ENCODE measurements at regions not wholly inside any gene's neighbourhood (a gene's known extent, or its start where the extent isn't known, plus 50 kb on each side); places are given as distances from the start of the nearest gene placed in this dataset.
A peak's percentile ranks its signal among the peaks of the same experiment; 100 is the strongest.
"Not testable (repeated sequence)": the region's sequence is repeated elsewhere in the genome, so short reads cannot be mapped to it uniquely, and the experiment has no call there.

GRCh38 chr4:120277391-120277790, 210.7 kb upstream of the MAD2L1 start:
- no peak for DNase-seq (ENCODE audit: low read depth)
- TF ChIP-seq CTCF (conservative IDR thresholded peaks at IDR 0.05; ENCODE audit: low read depth, low read length), result no peak
- H3K4me3 ChIP-seq (ENCODE audit: low read length), result no peak overlapping the region

- peak; percentile 50 for DNase-seq (ENCODE audit: low read depth)
- TF ChIP-seq CTCF (conservative IDR thresholded peaks at IDR 0.05; ENCODE audit: low read depth, low read length), result peak; percentile 39
- H3K4me3 ChIP-seq (ENCODE audit: low read length), result no peak overlapping the region
These were observed 200.0 kb upstream of the MAD2L1 start for GRCh38 chr4:120266602-120267001.

GRCh38 chr4:120263618-120264017, 197.0 kb upstream of the MAD2L1 start:
- no peak overlapping the region for H3K4me3 ChIP-seq (ENCODE audit: low read length)
- no peak for TF ChIP-seq CTCF (conservative IDR thresholded peaks at IDR 0.05; ENCODE audit: low read depth, low read length)
- no peak for DNase-seq (ENCODE audit: low read depth)

- no peak overlapping the region for H3K4me3 ChIP-seq (ENCODE audit: low read length)
- no peak for DNase-seq (ENCODE audit: low read depth)
- no peak for TF ChIP-seq CTCF (conservative IDR thresholded peaks at IDR 0.05; ENCODE audit: low read depth, low read length)
These were observed 194.5 kb upstream of the MAD2L1 start for GRCh38 chr4:120261117-120261516.

- not testable (repeated sequence) for DNase-seq (ENCODE audit: low read depth); H3K4me3 ChIP-seq (ENCODE audit: low read length)
These were observed 189.6 kb upstream of the MAD2L1 start for GRCh38 chr4:120256112-120256775.

GRCh38 chr4:120238277-120238973, 171.8 kb upstream of the MAD2L1 start:
- no peak for DNase-seq (ENCODE audit: low read depth)
- TF ChIP-seq CTCF (conservative IDR thresholded peaks at IDR 0.05; ENCODE audit: low read depth, low read length), result no peak
- H3K4me3 ChIP-seq (ENCODE audit: low read length), result no peak overlapping the region

GRCh38 chr4:120236873-120237272, 170.2 kb upstream of the MAD2L1 start:
- TF ChIP-seq CTCF (conservative IDR thresholded peaks at IDR 0.05; ENCODE audit: low read depth, low read length), result no peak
- H3K4me3 ChIP-seq (ENCODE audit: low read length), result no peak overlapping the region
- no peak for DNase-seq (ENCODE audit: low read depth)

Data from retinal pigment epithelial cell (primary cell).